AG09309 (cell line): ENCODE measurements at regions not wholly inside any gene's neighbourhood (a gene's known extent, or its start where the extent isn't known, plus 50 kb on each side); places are given as distances from the start of the nearest gene placed in this dataset.

ENCODE experiments used
- DNase-seq: peaks from one replicate; pipeline ENCODE4 v3.0.0-alpha.2; 2010; ENCODE audit warnings: low read depth
- H3K4me3 ChIP-seq: 2 replicates; pipeline ENCODE4 v1.5.1; 2011; ENCODE audit warnings: mild to moderate bottlenecking, low read depth, low read length, moderate library complexity; ENCODE audit not compliant: control insufficient read depth
- TF ChIP-seq, protein P1 (sequence below): IDR thresholded peaks from 2 replicates; pipeline ENCODE4 v1.5.1; 2011; ENCODE audit warnings: mild to moderate bottlenecking, low read depth, low read length, inconsistent platforms; ENCODE audit not compliant: insufficient read depth, control insufficient read depth; ENCODE audit errors: missing control alignments

DNA sequence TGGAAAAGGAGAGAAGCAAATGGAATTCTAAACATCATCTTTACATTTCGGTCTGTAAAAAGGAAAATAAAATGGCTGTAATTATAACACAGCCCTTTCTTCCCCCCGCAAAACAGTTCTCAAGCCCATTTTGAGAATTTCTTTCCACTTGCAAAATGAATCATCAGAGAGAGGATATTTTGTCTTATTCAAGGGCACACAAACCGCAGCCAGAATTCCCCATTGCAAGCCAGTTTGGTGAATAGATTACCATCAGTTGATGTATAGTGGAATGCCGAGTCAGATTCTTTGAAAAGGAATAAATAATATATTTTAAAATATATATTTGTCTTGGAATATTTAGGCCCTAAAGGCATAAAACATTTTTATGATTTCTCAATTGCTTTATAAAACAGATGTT is 420.4 kb upstream of the SEMA6D start:
- TF ChIP-seq, protein P1, sequence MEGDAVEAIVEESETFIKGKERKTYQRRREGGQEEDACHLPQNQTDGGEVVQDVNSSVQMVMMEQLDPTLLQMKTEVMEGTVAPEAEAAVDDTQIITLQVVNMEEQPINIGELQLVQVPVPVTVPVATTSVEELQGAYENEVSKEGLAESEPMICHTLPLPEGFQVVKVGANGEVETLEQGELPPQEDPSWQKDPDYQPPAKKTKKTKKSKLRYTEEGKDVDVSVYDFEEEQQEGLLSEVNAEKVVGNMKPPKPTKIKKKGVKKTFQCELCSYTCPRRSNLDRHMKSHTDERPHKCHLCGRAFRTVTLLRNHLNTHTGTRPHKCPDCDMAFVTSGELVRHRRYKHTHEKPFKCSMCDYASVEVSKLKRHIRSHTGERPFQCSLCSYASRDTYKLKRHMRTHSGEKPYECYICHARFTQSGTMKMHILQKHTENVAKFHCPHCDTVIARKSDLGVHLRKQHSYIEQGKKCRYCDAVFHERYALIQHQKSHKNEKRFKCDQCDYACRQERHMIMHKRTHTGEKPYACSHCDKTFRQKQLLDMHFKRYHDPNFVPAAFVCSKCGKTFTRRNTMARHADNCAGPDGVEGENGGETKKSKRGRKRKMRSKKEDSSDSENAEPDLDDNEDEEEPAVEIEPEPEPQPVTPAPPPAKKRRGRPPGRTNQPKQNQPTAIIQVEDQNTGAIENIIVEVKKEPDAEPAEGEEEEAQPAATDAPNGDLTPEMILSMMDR = no peak
- DNase-seq = no peak
- H3K4me3 ChIP-seq = no peak overlapping the region

DNA sequence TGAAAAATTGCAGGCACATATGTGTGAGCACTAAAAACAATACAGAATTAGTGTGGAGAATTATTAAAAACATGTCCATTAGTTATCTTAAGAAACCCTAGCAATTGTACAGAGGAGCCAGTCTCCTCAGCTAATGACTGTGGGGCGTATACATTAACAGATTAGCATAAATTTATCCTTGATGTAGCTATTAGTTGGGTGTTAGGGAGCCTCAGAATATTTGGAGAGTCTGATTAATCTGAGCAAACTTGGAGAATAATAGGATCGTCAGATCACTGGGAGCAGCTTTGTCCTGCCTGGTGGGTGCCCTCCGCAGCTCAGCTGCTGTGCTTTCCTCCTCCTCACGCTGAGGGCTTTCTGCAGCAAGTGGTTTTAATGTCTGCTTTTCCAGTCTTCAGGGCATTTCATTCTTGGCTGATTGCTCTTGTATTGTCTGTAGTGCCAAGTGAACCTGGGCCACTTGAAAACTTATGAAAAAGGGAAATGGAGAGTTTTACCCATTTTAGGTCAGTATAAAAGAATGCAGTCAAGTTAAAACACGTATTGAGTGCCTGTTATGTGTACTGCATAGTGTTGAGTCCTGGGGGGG is 417.4 kb upstream of the SEMA6D start:
- no peak for DNase-seq
- H3K4me3 ChIP-seq = no peak overlapping the region
- TF ChIP-seq, protein P1 = no peak

DNA sequence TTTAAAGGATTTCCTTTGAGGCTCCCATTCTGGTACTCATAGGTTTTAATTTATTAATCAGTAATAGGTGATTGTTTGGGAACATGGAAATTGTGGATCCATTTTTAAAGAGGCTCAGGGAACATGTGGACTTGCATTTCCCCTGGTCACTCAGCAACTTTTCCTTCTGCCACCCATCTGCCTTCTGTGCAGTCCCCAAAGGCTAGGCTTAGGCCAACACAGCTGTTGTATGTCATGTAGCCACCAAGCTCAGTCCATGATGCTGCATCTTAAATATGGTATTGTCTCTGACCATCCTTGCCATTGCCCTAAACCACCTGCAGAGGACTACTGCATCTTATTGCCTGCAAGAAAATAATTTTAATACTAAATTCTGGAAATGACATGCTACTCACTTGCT is 416.7 kb upstream of the SEMA6D start:
- no peak for DNase-seq
- TF ChIP-seq, protein P1 = no peak
- no peak overlapping the region for H3K4me3 ChIP-seq

DNA sequence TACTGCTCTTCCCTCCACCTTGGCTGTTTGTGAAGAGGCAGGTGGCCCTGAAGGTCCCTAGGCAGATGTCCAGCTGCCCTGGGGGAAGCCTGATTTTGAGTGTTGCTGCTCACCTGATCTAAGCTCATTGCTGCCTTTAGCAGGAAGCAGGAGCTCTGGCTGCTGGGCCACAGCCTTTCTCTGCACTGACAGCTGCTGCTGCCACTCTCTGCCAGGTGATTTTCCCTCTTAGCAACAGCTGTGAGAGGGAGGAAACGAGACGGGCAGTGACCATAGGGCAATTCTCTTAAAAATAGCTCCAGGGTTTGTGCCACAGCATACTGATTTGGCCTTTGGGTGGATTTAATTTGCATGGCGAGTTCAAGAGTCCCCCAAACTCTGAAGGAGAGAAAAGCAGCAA is 415.8 kb upstream of the SEMA6D start:
- TF ChIP-seq, protein P1 = no peak
- DNase-seq = no peak
- H3K4me3 ChIP-seq = no peak overlapping the region

DNA sequence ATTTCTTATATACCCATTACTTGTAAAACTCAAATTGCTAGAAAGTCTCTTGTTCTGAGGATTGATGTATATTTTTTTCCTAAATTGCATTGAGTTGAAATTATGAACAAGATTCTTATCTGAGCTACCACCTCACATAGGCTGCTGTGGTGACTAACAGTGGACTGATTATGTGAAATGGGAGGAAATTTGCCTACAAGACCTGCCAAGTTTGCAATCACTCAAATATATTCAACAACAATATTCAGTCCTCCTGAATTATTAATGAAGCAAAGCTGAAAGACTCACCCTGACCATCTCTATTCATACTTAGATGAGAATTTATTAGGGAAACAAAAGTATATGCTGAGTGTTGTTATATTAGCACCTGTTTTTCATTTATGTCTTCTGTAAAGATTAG is 412.6 kb upstream of the SEMA6D start:
- no peak overlapping the region for H3K4me3 ChIP-seq
- DNase-seq = no peak
- TF ChIP-seq, protein P1 = no peak

DNA sequence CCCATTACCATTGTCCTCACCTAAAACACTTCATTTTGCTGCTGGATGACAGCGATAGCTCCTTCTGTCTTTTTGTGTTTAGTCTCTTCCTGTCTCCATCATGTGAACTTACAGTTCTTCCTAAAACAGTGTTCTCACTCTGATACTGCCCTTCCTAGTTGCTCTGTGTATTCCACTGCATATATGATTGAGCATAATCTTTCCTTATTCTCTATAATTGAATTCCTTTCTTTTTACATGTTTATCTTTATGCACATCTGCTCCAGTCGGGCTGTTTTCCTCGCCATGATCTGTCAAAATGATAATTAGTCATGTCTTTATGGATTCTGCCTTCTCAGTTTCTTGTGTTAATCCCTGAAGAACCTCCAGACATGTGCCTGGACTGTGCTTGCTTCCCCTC is 405.1 kb upstream of the SEMA6D start:
- DNase-seq = no peak
- no peak overlapping the region for H3K4me3 ChIP-seq
- TF ChIP-seq, protein P1 = no peak
